ENCODE measurements at regions not wholly inside any gene's neighbourhood (a gene's known extent, or its start where the extent isn't known, plus 50 kb on each side); places are given as distances from the start of the nearest gene placed in this dataset.
"Not testable (repeated sequence)": the region's sequence is repeated elsewhere in the genome, so short reads cannot be mapped to it uniquely, and the experiment has no call there.

- no peak for DNase-seq (ENCODE audit: low read depth)
- no peak overlapping the region for H3K4me3 ChIP-seq (ENCODE audit: control insufficient read depth, low read depth, low read length)
- TF ChIP-seq, protein P1, sequence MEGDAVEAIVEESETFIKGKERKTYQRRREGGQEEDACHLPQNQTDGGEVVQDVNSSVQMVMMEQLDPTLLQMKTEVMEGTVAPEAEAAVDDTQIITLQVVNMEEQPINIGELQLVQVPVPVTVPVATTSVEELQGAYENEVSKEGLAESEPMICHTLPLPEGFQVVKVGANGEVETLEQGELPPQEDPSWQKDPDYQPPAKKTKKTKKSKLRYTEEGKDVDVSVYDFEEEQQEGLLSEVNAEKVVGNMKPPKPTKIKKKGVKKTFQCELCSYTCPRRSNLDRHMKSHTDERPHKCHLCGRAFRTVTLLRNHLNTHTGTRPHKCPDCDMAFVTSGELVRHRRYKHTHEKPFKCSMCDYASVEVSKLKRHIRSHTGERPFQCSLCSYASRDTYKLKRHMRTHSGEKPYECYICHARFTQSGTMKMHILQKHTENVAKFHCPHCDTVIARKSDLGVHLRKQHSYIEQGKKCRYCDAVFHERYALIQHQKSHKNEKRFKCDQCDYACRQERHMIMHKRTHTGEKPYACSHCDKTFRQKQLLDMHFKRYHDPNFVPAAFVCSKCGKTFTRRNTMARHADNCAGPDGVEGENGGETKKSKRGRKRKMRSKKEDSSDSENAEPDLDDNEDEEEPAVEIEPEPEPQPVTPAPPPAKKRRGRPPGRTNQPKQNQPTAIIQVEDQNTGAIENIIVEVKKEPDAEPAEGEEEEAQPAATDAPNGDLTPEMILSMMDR (IDR thresholded peaks at IDR 0.05; ENCODE audit: control insufficient read depth, insufficient read depth, low read depth, low read length, missing control alignments): no peak
These were observed 97.4 kb upstream of the RNU6-1 start for GRCh38 chr15:67937153-67937761.

GRCh38 chr15:67939179-67939578 is 99.3 kb upstream of the RNU6-1 start:
- not testable (repeated sequence) for H3K4me3 ChIP-seq (ENCODE audit: control insufficient read depth, low read depth, low read length); DNase-seq (ENCODE audit: low read depth)

DNA sequence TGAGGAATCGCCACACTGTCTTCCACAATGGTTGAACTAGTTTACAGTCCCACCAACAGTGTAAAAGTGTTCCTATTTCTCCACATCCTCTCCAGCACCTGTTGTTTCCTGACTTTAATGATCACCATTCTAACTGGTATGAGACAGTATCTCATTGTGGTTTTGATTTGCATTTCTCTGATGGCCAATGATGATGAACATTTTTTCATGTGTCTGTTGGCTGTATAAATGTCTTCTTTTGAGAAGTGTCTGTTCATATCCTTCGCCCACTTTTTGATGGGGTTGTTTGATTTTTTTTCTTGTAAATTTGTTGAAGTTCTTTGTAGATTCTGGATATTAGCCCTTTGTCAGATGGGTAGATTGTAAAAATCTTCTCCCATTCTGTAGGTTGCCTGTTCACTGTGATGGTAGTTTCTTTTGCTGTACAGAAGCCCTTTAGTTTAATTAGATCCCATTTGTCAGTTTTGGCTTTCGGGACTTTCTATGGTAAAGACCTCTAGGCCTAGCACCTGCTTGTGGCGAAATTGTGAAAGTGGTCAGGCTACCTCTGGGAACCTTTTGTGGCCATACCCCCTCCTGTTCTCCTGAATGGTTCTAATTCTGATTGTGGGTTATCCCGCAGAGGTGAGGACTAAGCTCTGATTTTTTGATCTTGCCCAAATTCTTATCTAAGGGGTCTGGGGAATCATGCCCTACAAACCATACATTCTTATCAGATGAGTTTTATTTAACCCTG is 99.9 kb upstream of the RNU6-1 start:
- H3K4me3 ChIP-seq (ENCODE audit: control insufficient read depth, low read depth, low read length); DNase-seq (ENCODE audit: low read depth): not testable (repeated sequence)

DNA sequence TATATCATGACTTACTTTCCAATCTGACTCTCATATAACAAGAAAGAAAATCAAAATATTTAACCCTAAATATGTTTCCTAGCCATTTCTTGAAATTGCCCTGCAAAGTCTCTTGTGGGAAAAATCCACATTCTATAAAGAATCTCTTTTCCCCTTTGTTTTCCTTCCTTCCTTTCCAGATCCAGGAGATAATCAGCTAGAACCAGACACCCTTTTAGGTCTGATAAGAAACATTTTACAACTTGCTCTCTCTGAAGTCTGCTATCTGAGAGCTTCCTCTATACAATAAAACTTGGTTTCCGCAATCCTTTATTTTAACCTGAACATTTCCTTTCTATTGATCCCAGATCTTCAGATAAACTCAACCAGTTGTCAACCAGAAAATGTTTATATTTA is 100.5 kb upstream of the RNU6-1 start:
- no peak for DNase-seq (ENCODE audit: low read depth)
- TF ChIP-seq, protein P1 (IDR thresholded peaks at IDR 0.05; ENCODE audit: control insufficient read depth, insufficient read depth, low read depth, low read length, missing control alignments): no peak
- no peak overlapping the region for H3K4me3 ChIP-seq (ENCODE audit: control insufficient read depth, low read depth, low read length)

DNA sequence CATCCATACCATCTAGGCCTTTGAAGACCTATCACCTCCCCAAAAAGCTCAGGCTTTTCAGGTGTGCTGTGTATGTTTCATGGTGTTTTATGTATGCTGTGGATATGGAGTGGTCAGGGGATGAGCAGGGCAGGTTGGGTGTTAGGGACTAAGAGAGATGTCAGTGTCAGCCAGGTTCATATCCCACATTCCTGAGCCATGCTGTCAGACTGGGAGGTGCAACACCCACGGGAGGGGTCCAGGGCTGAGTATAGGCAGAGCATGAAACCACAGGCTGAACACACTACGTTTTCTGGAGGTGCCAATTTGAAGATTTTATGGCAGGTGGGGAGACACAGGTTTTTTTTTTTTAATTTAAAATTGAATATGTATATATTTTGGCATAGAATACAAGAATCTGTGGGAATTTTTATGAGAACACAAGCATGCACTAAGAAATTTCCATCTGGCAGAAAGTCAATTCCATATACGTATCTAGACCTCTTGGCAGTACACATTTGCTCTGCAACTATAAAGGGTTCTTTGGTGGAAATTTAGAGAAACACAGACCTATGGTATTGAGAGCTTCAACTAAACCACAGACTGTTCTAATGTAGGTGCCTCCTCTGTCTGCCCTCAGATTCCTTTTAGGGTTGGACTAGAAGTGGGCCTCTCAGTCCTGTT is 101.9 kb upstream of the RNU6-1 start:
- no peak for DNase-seq (ENCODE audit: low read depth)
- H3K4me3 ChIP-seq (ENCODE audit: control insufficient read depth, low read depth, low read length): no peak overlapping the region
- TF ChIP-seq, protein P1 (IDR thresholded peaks at IDR 0.05; ENCODE audit: control insufficient read depth, insufficient read depth, low read depth, low read length, missing control alignments): no peak

- TF ChIP-seq, protein P1 (IDR thresholded peaks at IDR 0.05; ENCODE audit: control insufficient read depth, insufficient read depth, low read depth, low read length, missing control alignments): no peak
- no peak overlapping the region for H3K4me3 ChIP-seq (ENCODE audit: control insufficient read depth, low read depth, low read length)
- DNase-seq (ENCODE audit: low read depth): no peak
These were observed 103.6 kb upstream of the RNU6-1 start for GRCh38 chr15:67943475-67943874.

GRCh38 chr15:67944010-67944641 is 104.3 kb upstream of the RNU6-1 start:
- TF ChIP-seq, protein P1 (IDR thresholded peaks at IDR 0.05; ENCODE audit: control insufficient read depth, insufficient read depth, low read depth, low read length, missing control alignments): no peak
- no peak overlapping the region for H3K4me3 ChIP-seq (ENCODE audit: control insufficient read depth, low read depth, low read length)
- DNase-seq (ENCODE audit: low read depth): no peak

All from AG09309 (cell line).